Psoas muscle (tissue), 7 donors: ENCODE measurements at regions not wholly inside any gene's neighbourhood (a gene's known extent, or its start where the extent isn't known, plus 50 kb on each side); places are given as distances from the start of the nearest gene placed in this dataset.
"Not testable (repeated sequence)": the region's sequence is repeated elsewhere in the genome, so short reads cannot be mapped to it uniquely, and the experiment has no call there.

Source experiments
- ATAC-seq, 4 donors: fragments of 200-7000 bp; cut with Tn5 transposase; one replicate each; pipeline ENCODE4 v1.9.1; 2020; ENCODE audit warnings: moderate library complexity in 3 of 4, mild to moderate bottlenecking in 2 of 4
- DNase-seq, 2 donors: peaks; one replicate each; pipeline ENCODE4 v3.0.0-alpha.2; 2020
- H3K27ac ChIP-seq: fragments of 200-600 bp; one replicate; pipeline ENCODE4 v1.8.0; 2022
- H3K27me3 ChIP-seq, 3 donors: fragments of 200-600 bp in 1 of 3; one replicate each; pipeline versions ENCODE4 v1.6.1 to v1.8.0; 2013 to 2022; ENCODE audit warnings: low read length in 2 of 3, mild to moderate bottlenecking in 2 of 3, moderate library complexity in 1 of 3; ENCODE audit not compliant: insufficient read depth in 3 of 3
- H3K36me3 ChIP-seq, 2 donors: fragments of 200-600 bp in 1 of 2; one replicate each; pipeline versions ENCODE4 v1.6.1 to v1.8.0; 2013 to 2022; ENCODE audit warnings: low read depth in 1 of 2, mild to moderate bottlenecking in 1 of 2, moderate library complexity in 1 of 2; ENCODE audit not compliant: insufficient read depth in 1 of 2
- H3K4me1 ChIP-seq: fragments of 200-600 bp; one replicate; pipeline ENCODE4 v1.8.0; 2022
- H3K4me3 ChIP-seq: fragments of 200-600 bp; one replicate; pipeline ENCODE4 v1.8.0; 2022; ENCODE audit warnings: mild to moderate bottlenecking
- H3K9me3 ChIP-seq: fragments of 200-600 bp; one replicate; pipeline ENCODE4 v1.8.0; 2022
- CTCF ChIP-seq: fragments of 200-600 bp; IDR thresholded peaks from one replicate; pipeline ENCODE4 v1.8.0; 2022; ENCODE audit warnings: antibody characterized with exemption
- WGBS, 3 donors: extraction: QIAGEN DNeasy Blood & Tissue Kit; methylation state at CpG; one replicate each; pipeline versions ENCODE4 v1.1.6 to v1.1.7; 2013; 5-methylcytosine and 5-hydroxymethylcytosine counted together
- intact Hi-C, 2 donors: fragments of 100-400 bp; cut with DNase I; formaldehyde crosslinking; loops; one replicate each; pipeline versions ENCODE4 v1.11.0 to v1.14.2; 2022
- donor health status: healthy with polysubstance abuse.
- donor health status: DM: no; HTN: no; CAD: no; lungs with moderate emphysema.
- donor health status: Bipolar disorder and iron deficiency.
- donor health status: healthy.
- donor health status: DM: yes; HTN: yes; CAD: no.
- donor health status: DM: no; HTN: no; CAD: no.
- donor health status: DM: yes; HTN: yes; CAD: no.

- no peak overlapping the region for H3K27ac ChIP-seq
- ATAC-seq (no peak), DNase-seq (no peak)
- WGBS, 3 donors, result 58 to 65% (median 62%) methylated on average over 5 of the region's 5 CpGs
- H3K27me3 ChIP-seq, result no peaks in the 10 kb centered on the region
- no peaks in the 10 kb centered on the region for H3K4me1 ChIP-seq
- no peaks in the 10 kb centered on the region for H3K9me3 ChIP-seq
- no peaks in the 10 kb centered on the region for H3K36me3 ChIP-seq
- no peak for TF ChIP-seq CTCF
- H3K4me3 ChIP-seq, result no peak overlapping the region
- intact Hi-C loops, result no loop called here
These were observed 100.4 kb upstream of the HES1 start for GRCh38 chr3:194035406-194036138.

- no peaks in the 10 kb centered on the region for H3K27me3 ChIP-seq
- H3K27ac ChIP-seq, result no peak overlapping the region
- no peaks in the 10 kb centered on the region for H3K4me1 ChIP-seq
- no peak for TF ChIP-seq CTCF
- DNase-seq (no peak), ATAC-seq (no peak)
- no peak overlapping the region for H3K4me3 ChIP-seq
- no peaks in the 10 kb centered on the region for H3K36me3 ChIP-seq
- intact Hi-C loops, result no loop called here
- H3K9me3 ChIP-seq, result no peaks in the 10 kb centered on the region
- 89 to 98% (median 90%) methylated on average over 6 of the region's 6 CpGs for WGBS, 3 donors
These were observed 99.1 kb upstream of the HES1 start for GRCh38 chr3:194036842-194037241.

GRCh38 chr3:194038346-194038745 lies 97.6 kb upstream of the HES1 start:
- WGBS, 3 donors, result 90 to 95% (median 90%) methylated on average over 13 of the region's 13 CpGs
- ATAC-seq, H3K36me3 ChIP-seq, H3K4me3 ChIP-seq, intact Hi-C loops, DNase-seq, H3K4me1 ChIP-seq, H3K27ac ChIP-seq, H3K9me3 ChIP-seq, H3K27me3 ChIP-seq: not testable (repeated sequence)

- no peak for TF ChIP-seq CTCF
- no peaks in the 10 kb centered on the region for H3K4me1 ChIP-seq
- H3K36me3 ChIP-seq, result no peaks in the 10 kb centered on the region
- ATAC-seq (no peak), DNase-seq (no peak)
- WGBS, 3 donors, result 93 to 95% (median 94%) methylated on average over 5 of the region's 5 CpGs
- no peaks in the 10 kb centered on the region for H3K9me3 ChIP-seq
- intact Hi-C loops, result no loop called here
- H3K27me3 ChIP-seq, result no peaks in the 10 kb centered on the region
- no peak overlapping the region for H3K4me3 ChIP-seq
- H3K27ac ChIP-seq, result no peak overlapping the region
These were observed 97.0 kb upstream of the HES1 start for GRCh38 chr3:194038960-194039359.

- DNase-seq (no peak), ATAC-seq (no peak)
- intact Hi-C loops, result no loop called here
- H3K36me3 ChIP-seq, result no peaks in the 10 kb centered on the region
- no peaks in the 10 kb centered on the region for H3K4me1 ChIP-seq
- H3K4me3 ChIP-seq, result no peak overlapping the region
- WGBS, 3 donors, result 74 to 78% (median 76%) methylated on average over 15 of the region's 15 CpGs
- no peaks in the 10 kb centered on the region for H3K9me3 ChIP-seq
- H3K27ac ChIP-seq, result no peak overlapping the region
- TF ChIP-seq CTCF, result no peak
- no peaks in the 10 kb centered on the region for H3K27me3 ChIP-seq
These were observed 95.3 kb upstream of the HES1 start for GRCh38 chr3:194040516-194041273.
